ENCODE measurements at regions not wholly inside any gene's neighbourhood (a gene's known extent, or its start where the extent isn't known, plus 50 kb on each side); places are given as distances from the start of the nearest gene placed in this dataset.

GRCh38 chr11:93945596-93945995, 75.6 kb upstream of the HEPHL1 start:
- TF ChIP-seq POLR2A (IDR thresholded peaks at IDR 0.05; ENCODE audit: low read depth, low read length) (no peak), CTCF (IDR thresholded peaks at IDR 0.05; ENCODE audit: extremely low read depth in 1 of 2, insufficient read depth in 1 of 2, low read depth in 1 of 2, low read length in 2 of 2) (no peak), EZH2 (IDR thresholded peaks at IDR 0.05; ENCODE audit: borderline replicate concordance, low read depth, low read length, severe bottlenecking) (no peak), GATA2 (IDR thresholded peaks at IDR 0.05; ENCODE audit: insufficient read depth, insufficient read length, low read depth, low read length) (no peak), FOS (IDR thresholded peaks at IDR 0.05; ENCODE audit: borderline replicate concordance, insufficient read depth, low read length) (no peak)
